HG02623 (cell line): ENCODE measurements at regions not wholly inside any gene's neighbourhood (a gene's known extent, or its start where the extent isn't known, plus 50 kb on each side); places are given as distances from the start of the nearest gene placed in this dataset.
"Not testable (repeated sequence)": the region's sequence is repeated elsewhere in the genome, so short reads cannot be mapped to it uniquely, and the experiment has no call there.

ENCODE experiments used
- ATAC-seq: cut with Tn5 transposase; IDR thresholded peaks from one replicate; pipeline ENCODE4 v1.9.1; 2021; ENCODE audit warnings: moderate library complexity; ENCODE audit not compliant: unreplicated experiment

DNA sequence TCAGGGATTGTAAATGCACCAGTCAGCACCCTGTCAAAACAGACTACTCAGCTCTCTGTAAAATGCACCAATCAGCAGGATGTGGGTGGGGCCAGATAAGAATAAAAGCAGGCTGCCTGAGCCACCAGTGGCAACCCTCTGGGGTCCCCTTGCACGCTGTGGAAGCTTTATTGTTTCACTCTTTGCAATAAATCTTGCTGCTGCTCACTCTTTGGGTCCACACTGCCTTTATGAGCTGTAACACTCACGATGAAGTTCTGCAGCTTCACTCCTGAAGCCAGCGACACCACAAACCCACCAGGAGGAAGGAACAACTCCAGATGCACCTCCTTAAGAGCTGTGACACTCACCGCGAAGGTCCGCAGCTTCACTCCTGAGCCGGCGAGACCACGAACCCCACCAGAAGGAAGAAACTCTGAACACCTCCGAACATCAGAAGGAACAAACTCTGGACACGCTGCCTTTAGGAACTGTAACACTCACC lies 1578.5 kb downstream of the SI start:
- not testable (repeated sequence) for ATAC-seq

- ATAC-seq, result not testable (repeated sequence)
Measured at GRCh38 chr3:163498842-163499735, 1579.2 kb downstream of the SI start.

- no peak for ATAC-seq
Measured at GRCh38 chr3:163491714-163492113, 1586.6 kb downstream of the SI start.

DNA sequence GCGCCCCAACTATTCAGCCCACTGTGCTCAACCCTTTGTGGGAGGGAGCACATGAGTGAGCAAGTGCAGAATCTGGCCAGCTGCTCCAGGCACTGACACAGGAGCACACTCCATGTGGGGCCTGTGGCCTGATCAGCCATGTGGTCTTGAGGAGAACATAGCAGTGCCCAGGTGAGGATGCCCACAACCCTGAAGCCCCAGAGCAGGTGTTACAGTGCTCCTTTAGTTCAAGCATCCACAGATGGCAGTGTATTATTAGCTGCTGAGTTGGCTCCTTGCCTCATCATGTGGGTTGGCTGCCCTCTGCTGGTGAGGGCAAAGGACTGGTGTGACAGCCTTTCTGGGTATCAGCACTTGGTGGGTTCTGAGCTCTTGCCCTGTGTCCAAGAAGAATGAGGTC lies 1588.2 kb downstream of the SI start:
- ATAC-seq, result peak; percentile 81

GRCh38 chr3:163482695-163483094 lies 1595.6 kb downstream of the SI start:
- no peak for ATAC-seq

DNA sequence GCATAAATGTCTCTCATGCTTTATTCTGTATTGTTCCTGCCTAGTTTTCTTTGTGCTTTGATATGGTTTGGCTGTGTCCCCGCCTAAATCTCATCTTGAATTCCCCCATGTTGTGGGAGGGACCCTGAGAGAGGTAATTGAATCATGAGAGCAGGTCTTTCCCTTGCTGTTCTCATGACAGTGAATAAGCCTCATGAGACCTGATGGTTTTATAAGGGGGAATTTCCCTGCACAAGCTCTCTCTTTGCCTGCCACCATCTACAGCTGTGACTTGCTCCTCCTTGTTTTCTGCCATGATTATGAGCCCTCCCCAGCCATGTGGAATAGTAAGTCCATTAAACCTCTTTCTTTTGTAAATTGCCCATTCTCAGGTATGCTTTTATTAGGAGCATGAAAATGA lies 1596.6 kb downstream of the SI start:
- ATAC-seq, result no peak

DNA sequence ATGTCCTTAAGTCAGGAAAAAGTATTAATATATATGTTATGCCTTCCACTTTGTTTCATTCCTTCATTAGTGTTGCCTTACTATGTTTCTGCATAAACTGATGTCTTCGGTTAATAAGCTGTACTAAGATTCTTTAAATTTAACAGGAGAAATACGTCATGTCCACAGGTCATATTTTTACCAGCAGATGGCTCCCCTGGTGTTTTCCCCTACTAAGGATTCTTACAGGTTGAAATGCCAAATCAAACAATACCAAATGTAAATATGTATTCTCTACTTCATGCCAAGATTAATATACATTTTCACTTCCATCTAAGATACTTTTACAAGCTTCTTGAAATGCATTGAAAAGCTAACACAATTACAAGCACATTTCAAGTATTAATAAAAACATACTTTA lies 1602.1 kb downstream of the SI start:
- no peak for ATAC-seq

DNA sequence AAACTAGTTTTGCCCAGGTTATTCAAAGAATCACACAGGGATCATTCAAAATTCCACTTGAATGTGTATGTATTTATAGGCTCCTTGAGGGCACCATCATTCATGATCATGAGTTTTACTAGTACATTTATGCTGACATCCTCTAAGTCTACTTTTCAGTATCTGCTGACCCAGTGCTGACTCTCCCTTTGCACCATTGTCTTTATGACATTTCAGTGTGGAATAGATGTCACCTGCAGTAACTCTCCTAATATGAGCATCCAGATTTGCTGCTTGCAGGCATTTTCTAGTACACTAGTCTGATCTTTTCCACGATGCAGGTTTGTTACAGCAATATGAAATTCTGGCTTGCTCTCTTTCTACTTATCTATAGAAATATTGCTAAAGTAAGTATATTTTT lies 1603.5 kb downstream of the SI start:
- ATAC-seq, result no peak

GRCh38 chr3:163468531-163469335 lies 1609.6 kb downstream of the SI start:
- ATAC-seq, result no peak

DNA sequence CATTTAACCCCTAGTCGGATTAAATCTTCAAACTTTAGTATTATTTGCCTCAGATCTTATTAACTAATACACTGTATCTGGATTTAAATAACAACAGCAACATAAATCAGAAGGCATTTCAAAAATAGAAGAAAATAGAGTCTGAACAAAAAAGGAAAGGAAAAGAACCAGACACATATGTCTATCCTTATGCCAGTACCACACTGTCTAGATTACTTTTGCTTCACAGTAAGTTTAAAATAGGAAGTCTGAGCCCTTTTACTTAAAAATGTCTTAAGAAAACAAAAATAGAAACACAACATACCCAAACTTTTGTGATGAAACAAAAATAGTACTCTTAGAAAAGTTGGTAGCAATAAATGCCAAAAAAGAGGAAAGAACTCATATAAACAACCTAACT lies 1615.8 kb downstream of the SI start:
- no peak for ATAC-seq

DNA sequence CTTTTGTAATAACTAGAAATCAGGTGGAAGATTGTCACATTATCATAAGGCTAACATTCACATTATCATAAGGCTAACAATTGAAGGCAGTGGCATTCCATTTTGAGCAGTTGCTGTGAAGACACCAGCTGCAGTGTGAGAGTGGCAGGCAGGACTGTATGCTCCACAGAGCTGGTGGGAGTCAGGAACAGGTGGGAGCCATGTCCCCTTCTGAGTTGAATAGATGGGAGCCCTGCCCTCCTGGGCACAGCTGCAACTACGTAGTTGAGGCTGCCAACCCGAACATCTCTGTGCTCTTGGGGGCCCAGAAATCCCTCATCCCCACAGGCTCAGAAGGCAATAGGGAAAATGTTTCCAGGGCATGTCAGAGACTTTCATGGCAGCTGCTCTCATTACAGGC lies 1627.6 kb downstream of the SI start:
- no peak for ATAC-seq

GRCh38 chr3:163438760-163439159 lies 1639.5 kb downstream of the SI start:
- no peak for ATAC-seq

- no peak for ATAC-seq
Measured at GRCh38 chr3:163422671-163423070, 1655.6 kb downstream of the SI start.

- ATAC-seq, result no peak
Measured at GRCh38 chr3:163391407-163392181, 1686.7 kb downstream of the SI start.

GRCh38 chr3:163384383-163384782 lies 1693.9 kb downstream of the SI start:
- no peak for ATAC-seq

DNA sequence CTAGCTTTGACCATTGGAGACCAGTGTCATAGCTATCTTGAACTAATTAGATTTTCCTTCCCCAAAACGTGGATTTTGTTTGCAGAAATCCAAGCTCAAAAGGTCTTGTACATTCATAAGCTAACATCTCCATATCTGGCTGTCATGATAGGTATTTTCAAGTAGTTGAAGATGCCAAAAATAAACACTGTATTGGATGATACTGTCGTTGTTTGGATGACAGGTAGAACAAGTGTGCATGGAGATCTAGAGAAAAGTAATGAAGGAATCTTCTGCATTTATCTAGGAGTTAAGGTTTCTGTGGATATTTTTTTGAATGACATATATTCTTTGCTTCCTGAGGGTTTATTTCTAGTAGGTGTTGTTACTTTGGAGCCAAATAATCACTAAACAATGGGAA lies 1696.1 kb downstream of the SI start:
- no peak for ATAC-seq

- ATAC-seq, result no peak
Measured at GRCh38 chr3:163368168-163368567, 1710.1 kb downstream of the SI start.

GRCh38 chr3:163364717-163365116 lies 1713.6 kb downstream of the SI start:
- no peak for ATAC-seq

DNA sequence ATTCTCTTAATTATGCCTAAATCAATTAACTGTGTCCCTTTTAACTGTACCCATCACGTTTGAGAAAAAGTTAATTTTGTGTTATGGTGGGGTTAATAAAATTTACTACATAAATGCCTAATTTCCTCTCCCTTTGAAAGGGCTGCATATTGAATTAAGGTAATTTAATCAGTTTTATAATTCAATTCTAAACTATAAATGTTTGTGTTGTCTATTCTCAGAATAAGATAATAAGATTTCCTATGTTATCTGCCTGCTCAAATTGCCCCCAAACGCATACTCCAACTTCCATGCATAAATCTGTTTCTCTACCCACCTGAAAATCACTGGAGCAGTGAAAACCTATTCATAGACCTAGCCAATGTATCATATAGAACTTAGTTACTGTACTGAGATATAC lies 1716.1 kb downstream of the SI start:
- ATAC-seq, result no peak

DNA sequence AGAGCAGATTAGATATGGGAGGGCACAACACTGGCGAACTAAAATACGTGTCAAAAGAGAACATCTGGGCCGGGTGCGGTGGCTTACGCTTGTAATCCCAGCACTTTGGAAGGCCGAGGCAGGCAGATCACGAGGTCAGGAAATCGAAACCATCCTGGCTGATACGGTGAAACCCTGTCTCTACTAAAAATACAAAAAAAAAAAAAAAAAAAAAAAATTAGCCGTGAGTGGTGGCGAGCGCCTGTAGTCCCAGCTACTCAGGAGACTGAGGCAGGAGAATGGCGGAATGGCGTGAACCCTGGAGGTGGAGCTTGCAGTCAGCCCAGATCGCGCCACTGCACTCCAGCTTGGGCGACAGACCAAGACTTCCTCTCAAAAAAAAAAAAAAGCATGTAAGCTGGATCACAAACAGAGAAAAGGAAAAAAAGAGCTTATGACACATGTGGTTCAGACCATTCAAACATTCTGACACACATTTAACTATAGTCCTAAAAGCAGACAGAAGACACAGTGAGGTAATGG lies 1716.9 kb downstream of the SI start:
- not testable (repeated sequence) for ATAC-seq

GRCh38 chr3:163347944-163348343 lies 1730.4 kb downstream of the SI start:
- ATAC-seq, result no peak
